ENCODE measurements at regions not wholly inside any gene's neighbourhood (a gene's known extent, or its start where the extent isn't known, plus 50 kb on each side); places are given as distances from the start of the nearest gene placed in this dataset.

DNA sequence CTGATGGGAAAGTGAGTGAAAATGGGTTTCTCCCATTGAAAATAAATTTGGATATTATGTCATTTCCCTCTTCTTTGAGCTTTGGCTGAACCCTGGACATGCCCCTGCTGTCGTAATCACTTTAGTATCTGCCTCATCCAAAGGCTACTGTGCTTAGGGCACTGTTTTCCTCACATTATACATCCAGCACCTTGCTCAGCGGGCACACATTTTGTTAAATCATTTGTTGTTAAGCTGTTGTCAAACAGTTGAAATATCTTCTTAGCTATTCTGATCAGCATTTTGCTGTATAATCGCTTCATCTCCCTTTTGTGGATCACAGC, 352.7 kb upstream of the CD180 start:
- Histone ChIP-seq H3K79me2 (ENCODE audit: insufficient read depth) (no peaks in the 10 kb centered on the region), H2AFZ (ENCODE audit: low read depth) (no peak overlapping the region), H3K27ac (ENCODE audit: low read depth in 2 of 2, low read length in 1 of 2) (no peak overlapping the region), H3K4me3 (ENCODE audit: low read depth in 2 of 2, low read length in 1 of 2) (no peak overlapping the region), H3K36me3 (replicated peaks in 1 of 2; ENCODE audit: control insufficient read depth in 1 of 2, insufficient read depth in 2 of 2, low read length in 1 of 2) (no peaks in the 10 kb centered on the region), H3K9ac (no peak overlapping the region), H4K20me1 (ENCODE audit: insufficient read depth) (no peaks in the 10 kb centered on the region), H3K4me1 (ENCODE audit: control insufficient read depth in 1 of 2, insufficient read depth in 2 of 2, low read depth in 1 of 2, low read length in 1 of 2) (no peaks in the 10 kb centered on the region), H3K9me2 (no peaks in the 10 kb centered on the region), H3K27me3 (ENCODE audit: insufficient read depth) (no peaks in the 10 kb centered on the region), H3K9me3 (no peaks in the 10 kb centered on the region), H3K4me2 (no peak overlapping the region), H3F3A (replicated peaks; ENCODE audit: insufficient read depth) (no peaks in the 10 kb centered on the region)
- TF ChIP-seq TAF1 (IDR thresholded peaks at IDR 0.05; ENCODE audit: borderline replicate concordance, low read depth, low read length): no peak
- TF ChIP-seq GABPA (IDR thresholded peaks at IDR 0.05; ENCODE audit: low read depth): no peak
- TF ChIP-seq GATA2 (CRISPR knock-in tag; IDR thresholded peaks at IDR 0.05): no peak
- no peak for TF ChIP-seq ELF1 (IDR thresholded peaks at IDR 0.05)
- TF ChIP-seq, protein P1, sequence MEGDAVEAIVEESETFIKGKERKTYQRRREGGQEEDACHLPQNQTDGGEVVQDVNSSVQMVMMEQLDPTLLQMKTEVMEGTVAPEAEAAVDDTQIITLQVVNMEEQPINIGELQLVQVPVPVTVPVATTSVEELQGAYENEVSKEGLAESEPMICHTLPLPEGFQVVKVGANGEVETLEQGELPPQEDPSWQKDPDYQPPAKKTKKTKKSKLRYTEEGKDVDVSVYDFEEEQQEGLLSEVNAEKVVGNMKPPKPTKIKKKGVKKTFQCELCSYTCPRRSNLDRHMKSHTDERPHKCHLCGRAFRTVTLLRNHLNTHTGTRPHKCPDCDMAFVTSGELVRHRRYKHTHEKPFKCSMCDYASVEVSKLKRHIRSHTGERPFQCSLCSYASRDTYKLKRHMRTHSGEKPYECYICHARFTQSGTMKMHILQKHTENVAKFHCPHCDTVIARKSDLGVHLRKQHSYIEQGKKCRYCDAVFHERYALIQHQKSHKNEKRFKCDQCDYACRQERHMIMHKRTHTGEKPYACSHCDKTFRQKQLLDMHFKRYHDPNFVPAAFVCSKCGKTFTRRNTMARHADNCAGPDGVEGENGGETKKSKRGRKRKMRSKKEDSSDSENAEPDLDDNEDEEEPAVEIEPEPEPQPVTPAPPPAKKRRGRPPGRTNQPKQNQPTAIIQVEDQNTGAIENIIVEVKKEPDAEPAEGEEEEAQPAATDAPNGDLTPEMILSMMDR (IDR thresholded peaks at IDR 0.05): no peak
- TF ChIP-seq MXI1 (IDR thresholded peaks at IDR 0.05; ENCODE audit: low read depth, low read length): no peak
- TF ChIP-seq FOXJ3 (CRISPR knock-in tag; IDR thresholded peaks at IDR 0.05): no peak
- TF ChIP-seq FOXM1 (IDR thresholded peaks at IDR 0.05; ENCODE audit: low read depth): no peak
- ChIA-PET POLR2A (no interaction called here), CTCF (no interaction called here)
- DNase-seq: no peak
- 50% methylated on average over 3 of the region's 3 CpGs for WGBS (ENCODE audit: low lambda C conversion rate)

DNA sequence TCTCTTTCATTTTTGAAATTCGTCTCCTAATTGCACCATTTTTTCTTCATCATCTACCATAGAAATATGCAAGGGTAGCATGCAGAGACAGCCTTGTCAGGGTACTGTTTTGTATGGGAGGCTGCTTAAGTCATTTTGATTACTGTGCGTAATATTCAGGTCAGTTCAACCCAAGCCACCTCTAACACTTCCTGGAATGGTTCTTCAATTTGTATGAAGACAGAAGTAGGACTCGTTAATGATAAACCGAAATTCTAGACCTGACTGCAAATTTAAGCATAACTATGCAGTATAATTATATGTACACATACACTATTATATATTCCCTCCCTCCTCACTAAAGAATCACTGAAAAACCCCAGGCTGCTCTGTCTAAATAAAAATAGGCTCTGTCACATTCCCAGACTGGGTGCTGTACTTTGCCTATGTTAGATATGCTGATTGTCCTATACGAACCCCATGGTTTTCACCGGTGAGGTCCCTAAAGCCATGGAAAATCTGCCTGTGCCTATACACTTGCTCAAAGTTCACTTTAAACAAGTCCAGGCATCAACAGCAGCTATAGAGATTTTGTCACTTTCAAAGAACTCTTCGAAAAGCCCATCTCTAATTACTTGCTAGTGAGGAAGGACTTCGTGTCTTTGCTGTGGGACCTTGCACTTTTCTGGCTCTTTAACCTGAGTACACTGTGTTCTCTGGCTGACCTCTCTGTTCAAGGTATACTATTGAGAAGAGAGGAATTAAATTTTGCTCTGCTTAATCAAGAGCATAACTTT, 352.1 kb upstream of the CD180 start:
- 57% methylated on average over 8 of the region's 8 CpGs for WGBS (ENCODE audit: low lambda C conversion rate)
- no peaks in the 10 kb centered on the region for H3F3A ChIP-seq (replicated peaks; ENCODE audit: insufficient read depth)
- no peak overlapping the region for H3K4me3 ChIP-seq (ENCODE audit: low read depth in 2 of 2, low read length in 1 of 2)
- no peaks in the 10 kb centered on the region for H3K36me3 ChIP-seq (replicated peaks in 1 of 2; ENCODE audit: control insufficient read depth in 1 of 2, insufficient read depth in 2 of 2, low read length in 1 of 2)
- H3K79me2 ChIP-seq (ENCODE audit: insufficient read depth): no peaks in the 10 kb centered on the region
- H3K4me1 ChIP-seq (ENCODE audit: control insufficient read depth in 1 of 2, insufficient read depth in 2 of 2, low read depth in 1 of 2, low read length in 1 of 2): no peaks in the 10 kb centered on the region
- ChIA-PET POLR2A (no interaction called here), CTCF (no interaction called here)
- TF ChIP-seq POLR2AphosphoS5 (IDR thresholded peaks at IDR 0.05; ENCODE audit: low read depth, low read length): no peak
- H3K27me3 ChIP-seq (ENCODE audit: insufficient read depth): no peaks in the 10 kb centered on the region
- no peaks in the 10 kb centered on the region for H3K9me2 ChIP-seq
- H3K4me2 ChIP-seq: no peak overlapping the region
- H3K27ac ChIP-seq (ENCODE audit: low read depth in 2 of 2, low read length in 1 of 2): no peak overlapping the region
- DNase-seq: no peak
- no peak overlapping the region for H2AFZ ChIP-seq (ENCODE audit: low read depth)
- H3K9ac ChIP-seq: no peak overlapping the region
- no peaks in the 10 kb centered on the region for H4K20me1 ChIP-seq (ENCODE audit: insufficient read depth)
- H3K9me3 ChIP-seq: no peaks in the 10 kb centered on the region

DNA sequence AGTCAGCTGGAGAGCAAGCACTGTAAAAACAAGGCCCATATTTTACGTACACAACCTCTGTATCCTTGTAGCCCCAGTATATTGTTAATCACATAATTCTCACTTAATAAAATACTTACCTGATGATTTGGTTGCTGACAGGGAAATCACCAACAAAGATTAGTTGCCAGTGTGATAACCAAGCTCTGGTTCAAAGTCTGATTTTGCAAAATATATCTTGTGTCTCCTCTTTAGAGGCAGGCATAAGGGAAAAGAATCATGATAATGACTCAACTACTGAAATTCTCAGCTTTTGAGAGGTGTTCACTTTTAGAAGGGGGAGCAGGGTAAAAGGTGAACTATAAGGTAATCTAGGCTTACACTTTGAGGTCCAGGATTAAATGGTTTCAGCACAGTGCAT, 351.1 kb upstream of the CD180 start:
- CTCF ChIA-PET: interaction anchor here (0.5 to 1.3 kb wide), 3 partner anchors 32 to 302 kb away, joined by 3 read pairs; no protein-coding TSS in a partner anchor
- Histone ChIP-seq H3K27me3 (ENCODE audit: insufficient read depth) (no peaks in the 10 kb centered on the region), H2AFZ (ENCODE audit: low read depth) (no peak overlapping the region), H3K27ac (ENCODE audit: low read depth in 2 of 2, low read length in 1 of 2) (no peak overlapping the region), H3K9me2 (no peaks in the 10 kb centered on the region), H3K9ac (no peak overlapping the region), H3K4me2 (no peak overlapping the region), H3K4me1 (ENCODE audit: control insufficient read depth in 1 of 2, insufficient read depth in 2 of 2, low read depth in 1 of 2, low read length in 1 of 2) (no peaks in the 10 kb centered on the region), H4K20me1 (ENCODE audit: insufficient read depth) (no peaks in the 10 kb centered on the region), H3F3A (replicated peaks; ENCODE audit: insufficient read depth) (no peaks in the 10 kb centered on the region), H3K9me3 (no peaks in the 10 kb centered on the region), H3K79me2 (ENCODE audit: insufficient read depth) (no peaks in the 10 kb centered on the region), H3K4me3 (ENCODE audit: low read depth in 2 of 2, low read length in 1 of 2) (no peak overlapping the region), H3K36me3 (replicated peaks in 1 of 2; ENCODE audit: control insufficient read depth in 1 of 2, insufficient read depth in 2 of 2, low read length in 1 of 2) (no peaks in the 10 kb centered on the region)
- DNase-seq: no peak
- POLR2A ChIA-PET: no interaction called here
- WGBS (ENCODE audit: low lambda C conversion rate): 61% methylated on average over 1 of the region's 1 CpG
- TF ChIP-seq, protein P2, sequence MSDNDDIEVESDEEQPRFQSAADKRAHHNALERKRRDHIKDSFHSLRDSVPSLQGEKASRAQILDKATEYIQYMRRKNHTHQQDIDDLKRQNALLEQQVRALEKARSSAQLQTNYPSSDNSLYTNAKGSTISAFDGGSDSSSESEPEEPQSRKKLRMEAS (IDR thresholded peaks at IDR 0.05; ENCODE audit: low read depth): no peak
- TF ChIP-seq USF1 (IDR thresholded peaks at IDR 0.05; ENCODE audit: borderline replicate concordance, low read depth): no peak
- TF ChIP-seq, protein P1 (IDR thresholded peaks at IDR 0.05): no peak
- TF ChIP-seq NFIC (IDR thresholded peaks at IDR 0.05; ENCODE audit: borderline replicate concordance): no peak
- TF ChIP-seq GATA2 (CRISPR knock-in tag; IDR thresholded peaks at IDR 0.05): no peak
- no peak for TF ChIP-seq GABPA (IDR thresholded peaks at IDR 0.05; ENCODE audit: low read depth)
- no peak for TF ChIP-seq POLR2AphosphoS5 (IDR thresholded peaks at IDR 0.05; ENCODE audit: low read depth, low read length)
- TF ChIP-seq PBX3 (IDR thresholded peaks at IDR 0.05): no peak
- no peak for TF ChIP-seq EZH2phosphoT487 (IDR thresholded peaks at IDR 0.05; ENCODE audit: borderline replicate concordance, low read depth)
- TF ChIP-seq MEF2A (IDR thresholded peaks at IDR 0.05; ENCODE audit: borderline replicate concordance, low read depth): no peak
- TF ChIP-seq FOSL2 (IDR thresholded peaks at IDR 0.05; ENCODE audit: borderline replicate concordance, low read depth): no peak
